AG04450 (cell line): ENCODE measurements at regions not wholly inside any gene's neighbourhood (a gene's known extent, or its start where the extent isn't known, plus 50 kb on each side); places are given as distances from the start of the nearest gene placed in this dataset.
A peak's percentile ranks its signal among the peaks of the same experiment; 100 is the strongest.

Source experiments
- CTCF ChIA-PET: fragments of 300-600, 350-600 bp; formaldehyde crosslinking; extraction: SDS; loops from one replicate; lab custom pipeline; 2022; ENCODE audit warnings: antibody characterized with exemption, inconsistent platforms; lab: Charles Lee
- POLR2A ChIA-PET: fragments of 350-600 bp; formaldehyde crosslinking; extraction: SDS; loops from one replicate; lab custom pipeline; 2021; ENCODE audit warnings: antibody characterized with exemption, inconsistent platforms; lab: Yijun Ruan, JAX
- DNase-seq: peaks from one replicate; pipeline ENCODE4 v3.0.0-alpha.2; 2011; ENCODE audit warnings: low read depth, low spot score
- H3K27ac ChIP-seq: one replicate; pipeline ENCODE4 v1.5.1; 2012; ENCODE audit warnings: low read depth, low read length, control low read depth
- H3K27me3 ChIP-seq: one replicate; pipeline ENCODE4 v1.6.0; 2012; ENCODE audit warnings: low read length; ENCODE audit not compliant: control insufficient read depth, insufficient read depth
- H3K4me3 ChIP-seq: 2 replicates; pipeline ENCODE4 v1.5.1; 2011; ENCODE audit warnings: mild to moderate bottlenecking, low read depth, low read length, control low read depth
- H3K9me3 ChIP-seq: 2 replicates; pipeline ENCODE4 v1.5.1; 2012; ENCODE audit warnings: low read length; ENCODE audit not compliant: control insufficient read depth, insufficient read depth
- CTCF ChIP-seq: IDR thresholded peaks from 2 replicates; pipeline ENCODE4 v1.5.1; 2011; ENCODE audit warnings: low read depth, low read length, control low read depth, inconsistent platforms

- POLR2A ChIA-PET: no interaction called here
- CTCF ChIA-PET: no interaction called here
These were observed 178.7 kb upstream of the LDB2 start for GRCh38 chr4:17077105-17077504.

GRCh38 chr4:17072483-17072882 is 174.0 kb upstream of the LDB2 start:
- no peak for DNase-seq
- POLR2A ChIA-PET: no interaction called here
- no peak for TF ChIP-seq CTCF
- H3K9me3 ChIP-seq: peaks cover 4% of the 10 kb centered on the region; the same call in 1 of the 2 replicates
- no peak overlapping the region for H3K27ac ChIP-seq
- CTCF ChIA-PET: no interaction called here
- no peaks in the 10 kb centered on the region for H3K27me3 ChIP-seq
- H3K4me3 ChIP-seq: no peak overlapping the region

More at GRCh38 chr4:17077105-17077504, 178.7 kb upstream of the LDB2 start:
- no peak for DNase-seq
- Histone ChIP-seq H3K4me3 (no peak overlapping the region), H3K27me3 (no peaks in the 10 kb centered on the region), H3K9me3 (no peaks in the 10 kb centered on the region), H3K27ac (no peak overlapping the region)
- no peak for TF ChIP-seq CTCF

GRCh38 chr4:17068891-17069290 is 170.4 kb upstream of the LDB2 start:
- CTCF ChIA-PET: interaction anchor here (1.9 kb wide), 1 partner anchor 255 kb away, joined by 4 read pairs; no protein-coding TSS in a partner anchor
- no peak overlapping the region for H3K4me3 ChIP-seq
- peaks cover 4% of the 10 kb centered on the region; the same call in 1 of the 2 replicates for H3K9me3 ChIP-seq
- POLR2A ChIA-PET: no interaction called here
- H3K27me3 ChIP-seq: no peaks in the 10 kb centered on the region
- no peak for DNase-seq
- H3K27ac ChIP-seq: no peak overlapping the region
- TF ChIP-seq CTCF: no peak

- TF ChIP-seq CTCF: no peak
- no peak overlapping the region for H3K4me3 ChIP-seq
- no peaks in the 10 kb centered on the region for H3K27me3 ChIP-seq
- DNase-seq: no peak
- no peak overlapping the region for H3K27ac ChIP-seq
- ChIA-PET POLR2A (no interaction called here), CTCF (interaction anchor here (1.9 kb wide), 1 partner anchor 256 kb away, joined by 4 read pairs; no protein-coding TSS in a partner anchor)
- H3K9me3 ChIP-seq: peaks cover 4% of the 10 kb centered on the region; the same call in 1 of the 2 replicates
These were observed 169.9 kb upstream of the LDB2 start for GRCh38 chr4:17068392-17068791.

GRCh38 chr4:17066972-17067371 is 168.5 kb upstream of the LDB2 start:
- POLR2A ChIA-PET: interaction anchor here (0.5 kb wide), 1 partner anchor 164 kb away, joined by 4 read pairs; no protein-coding TSS in a partner anchor
- Histone ChIP-seq H3K27ac (peak overlapping the region; percentile 80), H3K4me3 (no peak overlapping the region), H3K9me3 (peaks cover 4% of the 10 kb centered on the region; the same call in 1 of the 2 replicates), H3K27me3 (no peaks in the 10 kb centered on the region)
- CTCF ChIA-PET: no interaction called here
- no peak for TF ChIP-seq CTCF
- DNase-seq: peak; percentile 73
